ENCODE measurements at regions not wholly inside any gene's neighbourhood (a gene's known extent, or its start where the extent isn't known, plus 50 kb on each side); places are given as distances from the start of the nearest gene placed in this dataset.

GRCh38 chr3:5278666-5279065 lies 91.2 kb downstream of the EDEM1 start:
- TF ChIP-seq CTCF (IDR thresholded peaks at IDR 0.05; ENCODE audit: insufficient read depth, low read length), result no peak
- H3K4me3 ChIP-seq (ENCODE audit: low read depth, low read length), result no peak overlapping the region
- DNase-seq (ENCODE audit: low read depth), result no peak

- no peak for TF ChIP-seq CTCF (IDR thresholded peaks at IDR 0.05; ENCODE audit: insufficient read depth, low read length)
- H3K4me3 ChIP-seq (ENCODE audit: low read depth, low read length), result no peak overlapping the region
- DNase-seq (ENCODE audit: low read depth), result no peak
Measured at GRCh38 chr3:5282703-5283102, 95.2 kb downstream of the EDEM1 start.

GRCh38 chr3:5285439-5285838 lies 97.9 kb downstream of the EDEM1 start:
- TF ChIP-seq CTCF (IDR thresholded peaks at IDR 0.05; ENCODE audit: insufficient read depth, low read length), result no peak
- no peak for DNase-seq (ENCODE audit: low read depth)
- H3K4me3 ChIP-seq (ENCODE audit: low read depth, low read length), result no peak overlapping the region

GRCh38 chr3:5290915-5291314 lies 103.4 kb downstream of the EDEM1 start:
- no peak overlapping the region for H3K4me3 ChIP-seq (ENCODE audit: low read depth, low read length)
- no peak for DNase-seq (ENCODE audit: low read depth)
- TF ChIP-seq CTCF (IDR thresholded peaks at IDR 0.05; ENCODE audit: insufficient read depth, low read length), result no peak

GRCh38 chr3:5292512-5292911 lies 105.0 kb downstream of the EDEM1 start:
- no peak for DNase-seq (ENCODE audit: low read depth)
- no peak overlapping the region for H3K4me3 ChIP-seq (ENCODE audit: low read depth, low read length)
- TF ChIP-seq CTCF (IDR thresholded peaks at IDR 0.05; ENCODE audit: insufficient read depth, low read length), result no peak

GRCh38 chr3:5293207-5293606 lies 105.7 kb downstream of the EDEM1 start:
- DNase-seq (ENCODE audit: low read depth), result no peak
- TF ChIP-seq CTCF (IDR thresholded peaks at IDR 0.05; ENCODE audit: insufficient read depth, low read length), result no peak

GRCh38 chr3:5294356-5294755 lies 106.8 kb downstream of the EDEM1 start:
- no peak for TF ChIP-seq CTCF (IDR thresholded peaks at IDR 0.05; ENCODE audit: insufficient read depth, low read length)
- no peak overlapping the region for H3K4me3 ChIP-seq (ENCODE audit: low read depth, low read length)
- DNase-seq (ENCODE audit: low read depth), result peak; percentile 5

More at GRCh38 chr3:5293207-5293606, 105.7 kb downstream of the EDEM1 start:
- H3K4me3 ChIP-seq (ENCODE audit: low read depth, low read length), result no peak overlapping the region
